HepG2 (cell line): ENCODE measurements at regions not wholly inside any gene's neighbourhood (a gene's known extent, or its start where the extent isn't known, plus 50 kb on each side); places are given as distances from the start of the nearest gene placed in this dataset.

ENCODE experiments used
- ATAC-seq: fragments of 200-7000 bp; cut with Tn5 transposase; 3 replicates; pipeline ENCODE4 v1.9.1; 2020; ENCODE audit warnings: mild to moderate bottlenecking, moderate library complexity
- BruUV-seq: library from RNA; stranded (reverse); fragments of 400-500 nt; replicated peaks from 2 replicates; lab custom pipeline; 2021; lab: Mats Ljungman, UMichigan
- CTCF ChIA-PET: fragments of 300-600 bp; formaldehyde crosslinking; extraction: SDS; loops from one replicate; lab custom pipeline; 2021; ENCODE audit warnings: low total read pairs, inconsistent platforms, low intra/inter-chr PET ratio; lab: Yijun Ruan, JAX
- POLR2A ChIA-PET: fragments of 350-600 bp; sonication (Branson Sonifier 250); formaldehyde crosslinking; loops from one replicate; lab custom pipeline; 2020; ENCODE audit warnings: antibody characterized with exemption, inconsistent platforms; lab: Yijun Ruan, JAX
- DNase-seq: peaks from one replicate; pipeline ENCODE4 v3.0.0-alpha.2; 2015; ENCODE audit warnings: low spot score
- FAIRE-seq: peaks from 3 replicates; lab custom pipeline; 2011; peaks lifted over from hg19 to GRCh38; lab: Jason Lieb, UNC
- H2AFZ ChIP-seq: one replicate; pipeline ENCODE4 v1.6.1; 2011; ENCODE audit warnings: low read length, inconsistent platforms
- H3K27ac ChIP-seq: fragments of 300-600 bp; 3 replicates; pipeline ENCODE4 v1.8.0; 2011; ENCODE audit warnings: mixed run types, mild to moderate bottlenecking, mixed read lengths, low read length, inconsistent platforms; ENCODE audit not compliant: insufficient read depth; ENCODE audit errors: extremely low read length
- H3K27me3 ChIP-seq, 2 experiments: fragments of 200-600 bp in 1 of 2; 2 replicates in 1 of 2; 3 replicates in 1 of 2; pipeline versions ENCODE4 v1.6.0 to v1.8.0; 2011; ENCODE audit warnings: low read length in 2 of 2, mild to moderate bottlenecking in 2 of 2, moderate library complexity in 2 of 2, inconsistent platforms in 1 of 2; ENCODE audit not compliant: insufficient read depth in 2 of 2, control insufficient read depth in 1 of 2
- H3K36me3 ChIP-seq, 2 experiments: fragments of 200-600 bp in 1 of 2; replicated peaks in 1 of 2; 2 replicates in 1 of 2; 3 replicates in 1 of 2; pipeline versions ENCODE4 v1.5.1 to v1.8.0; 2011; ENCODE audit warnings: low read length in 2 of 2, inconsistent platforms in 1 of 2; ENCODE audit not compliant: insufficient read depth in 2 of 2, control insufficient read depth in 1 of 2
- H3K4me1 ChIP-seq: 2 replicates; pipeline ENCODE4 v1.5.1; 2012; ENCODE audit warnings: low read length, inconsistent platforms; ENCODE audit not compliant: insufficient read depth
- H3K4me2 ChIP-seq: 2 replicates; pipeline ENCODE4 v1.6.0; 2011; ENCODE audit warnings: low read depth, low read length, inconsistent platforms
- H3K4me3 ChIP-seq, 3 experiments: fragments of 200-600 bp in 1 of 3; sonication (generic), shearing (Covaris generic) in 1 of 3; replicated peaks in 1 of 3; 2 replicates each; pipeline ENCODE4 v1.5.1; 2011 to 2016; ENCODE audit warnings: low read length in 3 of 3, inconsistent platforms in 2 of 3, low read depth in 2 of 3, mild to moderate bottlenecking in 2 of 3, control low read depth in 1 of 3, mixed read lengths in 1 of 3; ENCODE audit not compliant: insufficient read depth in 1 of 3
- H3K79me2 ChIP-seq: one replicate; pipeline ENCODE4 v1.6.1; 2011; ENCODE audit warnings: low read length, inconsistent platforms; ENCODE audit not compliant: insufficient read depth
- H3K9ac ChIP-seq: 2 replicates; pipeline ENCODE4 v1.6.0; 2011; ENCODE audit warnings: mild to moderate bottlenecking, low read depth, low read length, inconsistent platforms; ENCODE audit not compliant: insufficient read depth
- H3K9me3 ChIP-seq: 2 replicates; pipeline ENCODE4 v1.5.1; 2012; ENCODE audit warnings: mild to moderate bottlenecking, low read length
- H4K20me1 ChIP-seq: 2 replicates; pipeline ENCODE4 v1.6.0; 2011; ENCODE audit warnings: inconsistent platforms, mild to moderate bottlenecking, low read length, moderate library complexity; ENCODE audit not compliant: insufficient read depth
- AGO1 ChIP-seq: fragments of 200-400 bp; formaldehyde crosslinking; IDR thresholded peaks from 2 replicates; pipeline ENCODE4 v1.6.1; 2017; ENCODE audit warnings: mild to moderate bottlenecking, low read depth, low read length, moderate library complexity; ENCODE audit not compliant: poor library complexity, severe bottlenecking
- ARID2 ChIP-seq: sonication (generic); formaldehyde crosslinking; IDR thresholded peaks from 2 replicates; pipeline ENCODE4 v1.8.1; 2022; ENCODE audit warnings: mild to moderate bottlenecking, missing genetic modification reagents, borderline replicate concordance
- NONO ChIP-seq, 2 experiments: fragments of 450-650 bp in 1 of 2; sonication (generic) in 1 of 2; formaldehyde crosslinking in 1 of 2; IDR thresholded peaks in 1 of 2; conservative IDR thresholded peaks in 1 of 2; 2 replicates each; pipeline versions ENCODE4 v1.6.1 to v1.8.0; 2017 to 2022; ENCODE audit warnings: mild to moderate bottlenecking in 1 of 2, missing genetic modification reagents in 1 of 2, moderate library complexity in 1 of 2
- XBP1 ChIP-seq: sonication (generic); formaldehyde crosslinking; IDR thresholded peaks from 2 replicates; pipeline ENCODE4 v1.5.0; 2020; ENCODE audit warnings: missing genetic modification reagents
- ZBTB7B ChIP-seq: sonication (generic); formaldehyde crosslinking; IDR thresholded peaks from 2 replicates; pipeline ENCODE4 v1.4.0; 2020; ENCODE audit warnings: missing genetic modification reagents
- ZNF124 ChIP-seq: sonication (generic); formaldehyde crosslinking; IDR thresholded peaks from 2 replicates; pipeline ENCODE4 v1.4.0; 2020; ENCODE audit warnings: missing genetic modification reagents
- ZNF333 ChIP-seq: sonication (generic); formaldehyde crosslinking; IDR thresholded peaks from 2 replicates; pipeline ENCODE4 v1.4.0; 2020; ENCODE audit warnings: mild to moderate bottlenecking, missing genetic modification reagents, borderline replicate concordance
- ZNF562 ChIP-seq: sonication (generic); formaldehyde crosslinking; IDR thresholded peaks from 2 replicates; pipeline ENCODE4 v1.8.0; 2022; ENCODE audit warnings: missing genetic modification reagents, borderline replicate concordance
- ZNF614 ChIP-seq: IDR thresholded peaks from 2 replicates; pipeline ENCODE4 v1.6.1; 2018; ENCODE audit warnings: missing biosample characterization, missing genetic modification reagents, inconsistent platforms, borderline replicate concordance
- ZNF713 ChIP-seq: sonication (generic); formaldehyde crosslinking; IDR thresholded peaks from 2 replicates; pipeline ENCODE4 v1.4.0; 2020; ENCODE audit warnings: mild to moderate bottlenecking, missing genetic modification reagents
- ZNF747 ChIP-seq: sonication (generic); formaldehyde crosslinking; IDR thresholded peaks from 2 replicates; pipeline ENCODE4 v1.8.1; 2023; ENCODE audit warnings: missing genetic modification reagents, mild to moderate bottlenecking, borderline replicate concordance
- WGBS: methylation state at CpG from one replicate; pipeline ENCODE4 v1.1.6; 2017; ENCODE audit warnings: low lambda C conversion rate; 5-methylcytosine and 5-hydroxymethylcytosine counted together
- in situ Hi-C: cut with HindIII; loops from 2 replicates; pipeline ENCODE4 v1.10.0; 2017; ENCODE audit warnings: low pct_unique_long_range_greater_than_20kb; ENCODE audit not compliant: extremely low pct_ligation_motif_present
- intact Hi-C: fragments of 100-400 bp; cut with micrococcal nuclease; formaldehyde crosslinking; loops from one replicate; pipeline ENCODE4 v1.10.0; 2022; ENCODE audit not compliant: unreplicated experiment
- TF ChIP-seq, protein P1 (sequence below): sonication (generic); formaldehyde crosslinking; IDR thresholded peaks from 2 replicates; pipeline ENCODE4 v1.8.1; 2022; ENCODE audit warnings: low read depth, mild to moderate bottlenecking, missing genetic modification reagents
- TF ChIP-seq, protein P2 (sequence below): sonication (generic); formaldehyde crosslinking; IDR thresholded peaks from 2 replicates; pipeline ENCODE4 v1.4.0; 2020; ENCODE audit warnings: missing genetic modification reagents

DNA sequence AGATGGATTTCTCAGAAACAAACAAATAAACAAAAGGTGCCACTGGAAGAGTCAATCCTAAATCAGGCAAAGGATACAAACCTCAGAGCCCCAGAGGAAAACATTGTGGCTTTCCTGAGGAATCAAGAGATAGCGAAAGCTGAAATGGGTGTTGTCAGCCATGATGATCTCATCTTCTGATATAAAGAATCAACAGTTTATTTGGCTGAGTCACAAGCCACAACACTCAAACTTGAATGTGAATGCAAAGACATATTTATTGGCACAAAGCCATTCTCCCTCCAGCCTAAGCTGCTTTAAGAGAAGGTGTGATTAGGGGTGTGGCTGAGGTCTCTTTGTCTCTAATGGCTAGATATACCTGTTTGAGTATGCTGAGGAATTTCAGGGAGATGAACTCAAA is 73.3 kb upstream of the NREP start:
- ChIA-PET POLR2A (no interaction called here), CTCF (no interaction called here)
- no TSS peak for BruUV-seq
- Histone ChIP-seq H3K9ac (no peak overlapping the region), H2AFZ (no peak overlapping the region), H3K79me2 (no peaks in the 10 kb centered on the region), H3K4me1 (no peaks in the 10 kb centered on the region), H3K9me3 (no peaks in the 10 kb centered on the region), H4K20me1 (no peaks in the 10 kb centered on the region), H3K4me2 (no peak overlapping the region), H3K36me3 (no peaks in the 10 kb centered on the region), H3K4me3 (no peak overlapping the region), H3K27me3 (no peaks in the 10 kb centered on the region), H3K27ac (no peak overlapping the region)
- in situ Hi-C loops, result no loop called here
- intact Hi-C loops, result no loop called here
- no peak for FAIRE-seq
- WGBS, result 15% methylated on average over 1 of the region's 1 CpG
- DNase-seq, result no peak
- no peak for ATAC-seq
- TF ChIP-seq ZNF614, result no peak
- TF ChIP-seq ZNF562 (CRISPR knock-in tag), result no peak

DNA sequence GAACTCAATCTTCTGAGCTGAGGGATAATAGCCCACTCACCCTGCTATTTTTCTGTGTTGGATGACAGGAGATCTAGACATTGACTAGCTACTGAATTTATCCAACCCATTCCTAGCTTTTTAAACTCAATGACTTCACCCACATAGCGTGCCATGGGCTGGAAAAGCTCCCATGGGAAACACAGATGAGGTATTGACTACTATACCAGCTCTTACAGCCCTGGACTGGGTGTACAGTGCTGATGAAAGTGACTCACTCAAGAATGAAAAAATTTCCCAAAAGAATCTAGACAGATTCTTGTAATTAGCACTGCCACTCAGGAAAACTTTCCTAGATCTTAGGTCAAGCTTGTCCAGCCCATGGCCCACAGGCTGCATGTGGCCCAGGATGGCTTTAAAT is 72.7 kb upstream of the NREP start:
- H3K4me1 ChIP-seq, result no peaks in the 10 kb centered on the region
- no peak overlapping the region for H3K9ac ChIP-seq
- no TSS peak for BruUV-seq
- H3K79me2 ChIP-seq, result no peaks in the 10 kb centered on the region
- DNase-seq, result no peak
- H3K27ac ChIP-seq, result no peak overlapping the region
- intact Hi-C loops, result no loop called here
- no peaks in the 10 kb centered on the region for H4K20me1 ChIP-seq
- no peaks in the 10 kb centered on the region for H3K9me3 ChIP-seq
- H2AFZ ChIP-seq, result no peak overlapping the region
- H3K27me3 ChIP-seq, result no peaks in the 10 kb centered on the region
- H3K4me2 ChIP-seq, result no peak overlapping the region
- FAIRE-seq, result no peak
- 0% methylated on average over 1 of the region's 1 CpG for WGBS
- H3K4me3 ChIP-seq, result no peak overlapping the region
- ATAC-seq, result no peak
- TF ChIP-seq, protein P1, sequence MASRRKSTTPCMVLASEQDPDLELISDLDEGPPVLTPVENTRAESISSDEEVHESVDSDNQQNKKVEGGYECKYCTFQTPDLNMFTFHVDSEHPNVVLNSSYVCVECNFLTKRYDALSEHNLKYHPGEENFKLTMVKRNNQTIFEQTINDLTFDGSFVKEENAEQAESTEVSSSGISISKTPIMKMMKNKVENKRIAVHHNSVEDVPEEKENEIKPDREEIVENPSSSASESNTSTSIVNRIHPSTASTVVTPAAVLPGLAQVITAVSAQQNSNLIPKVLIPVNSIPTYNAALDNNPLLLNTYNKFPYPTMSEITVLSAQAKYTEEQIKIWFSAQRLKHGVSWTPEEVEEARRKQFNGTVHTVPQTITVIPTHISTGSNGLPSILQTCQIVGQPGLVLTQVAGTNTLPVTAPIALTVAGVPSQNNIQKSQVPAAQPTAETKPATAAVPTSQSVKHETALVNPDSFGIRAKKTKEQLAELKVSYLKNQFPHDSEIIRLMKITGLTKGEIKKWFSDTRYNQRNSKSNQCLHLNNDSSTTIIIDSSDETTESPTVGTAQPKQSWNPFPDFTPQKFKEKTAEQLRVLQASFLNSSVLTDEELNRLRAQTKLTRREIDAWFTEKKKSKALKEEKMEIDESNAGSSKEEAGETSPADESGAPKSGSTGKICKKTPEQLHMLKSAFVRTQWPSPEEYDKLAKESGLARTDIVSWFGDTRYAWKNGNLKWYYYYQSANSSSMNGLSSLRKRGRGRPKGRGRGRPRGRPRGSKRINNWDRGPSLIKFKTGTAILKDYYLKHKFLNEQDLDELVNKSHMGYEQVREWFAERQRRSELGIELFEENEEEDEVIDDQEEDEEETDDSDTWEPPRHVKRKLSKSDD, result no peak
- no peak for TF ChIP-seq ZBTB7B (CRISPR knock-in tag)
- no peak for TF ChIP-seq NONO (IDR thresholded peaks at IDR 0.05)
- no peak for TF ChIP-seq NONO (CRISPR knock-in tag; conservative IDR thresholded peaks at IDR 0.05)
- no peak for TF ChIP-seq ZNF124 (CRISPR knock-in tag)
- TF ChIP-seq AGO1, result no peak
- TF ChIP-seq ZNF747 (CRISPR knock-in tag), result no peak
- TF ChIP-seq, protein P2, sequence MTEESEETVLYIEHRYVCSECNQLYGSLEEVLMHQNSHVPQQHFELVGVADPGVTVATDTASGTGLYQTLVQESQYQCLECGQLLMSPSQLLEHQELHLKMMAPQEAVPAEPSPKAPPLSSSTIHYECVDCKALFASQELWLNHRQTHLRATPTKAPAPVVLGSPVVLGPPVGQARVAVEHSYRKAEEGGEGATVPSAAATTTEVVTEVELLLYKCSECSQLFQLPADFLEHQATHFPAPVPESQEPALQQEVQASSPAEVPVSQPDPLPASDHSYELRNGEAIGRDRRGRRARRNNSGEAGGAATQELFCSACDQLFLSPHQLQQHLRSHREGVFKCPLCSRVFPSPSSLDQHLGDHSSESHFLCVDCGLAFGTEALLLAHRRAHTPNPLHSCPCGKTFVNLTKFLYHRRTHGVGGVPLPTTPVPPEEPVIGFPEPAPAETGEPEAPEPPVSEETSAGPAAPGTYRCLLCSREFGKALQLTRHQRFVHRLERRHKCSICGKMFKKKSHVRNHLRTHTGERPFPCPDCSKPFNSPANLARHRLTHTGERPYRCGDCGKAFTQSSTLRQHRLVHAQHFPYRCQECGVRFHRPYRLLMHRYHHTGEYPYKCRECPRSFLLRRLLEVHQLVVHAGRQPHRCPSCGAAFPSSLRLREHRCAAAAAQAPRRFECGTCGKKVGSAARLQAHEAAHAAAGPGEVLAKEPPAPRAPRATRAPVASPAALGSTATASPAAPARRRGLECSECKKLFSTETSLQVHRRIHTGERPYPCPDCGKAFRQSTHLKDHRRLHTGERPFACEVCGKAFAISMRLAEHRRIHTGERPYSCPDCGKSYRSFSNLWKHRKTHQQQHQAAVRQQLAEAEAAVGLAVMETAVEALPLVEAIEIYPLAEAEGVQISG, result no peak
- TF ChIP-seq ZNF713 (CRISPR knock-in tag), result no peak
- no peak for TF ChIP-seq ARID2 (CRISPR knock-in tag)
- TF ChIP-seq ZNF333 (CRISPR knock-in tag), result no peak
- no peak for TF ChIP-seq XBP1 (CRISPR knock-in tag)
- in situ Hi-C loops, result no loop called here
- CTCF ChIA-PET, result no interaction called here
- H3K36me3 ChIP-seq, result no peaks in the 10 kb centered on the region
- POLR2A ChIA-PET, result no interaction called here
